ENCODE measurements at regions not wholly inside any gene's neighbourhood (a gene's known extent, or its start where the extent isn't known, plus 50 kb on each side); places are given as distances from the start of the nearest gene placed in this dataset.

GRCh38 chr7:25893436-25893835 lies 258.6 kb upstream of the NFE2L3 start:
- no peak for TF ChIP-seq POLR2AphosphoS5 (IDR thresholded peaks at IDR 0.05; ENCODE audit: low read depth, low read length)
- no peak for TF ChIP-seq POLR2A (IDR thresholded peaks at IDR 0.05; ENCODE audit: low read depth, low read length)
